ENCODE measurements at regions not wholly inside any gene's neighbourhood (a gene's known extent, or its start where the extent isn't known, plus 50 kb on each side); places are given as distances from the start of the nearest gene placed in this dataset.

- Histone ChIP-seq H3K4me1 (no peaks in the 10 kb centered on the region), H3K27ac (no peak overlapping the region), H3K4me3 (no peak overlapping the region), H3K9me3 (peaks cover 0 to 9% (median 5%) of the 10 kb centered on the region in 3 donors), H3K36me3 (no peaks in the 10 kb centered on the region), H3K27me3 (no peaks in the 10 kb centered on the region)
- DNase-seq = no peak
- TF ChIP-seq POLR2A (IDR thresholded peaks at IDR 0.05) = no peak
- TF ChIP-seq, protein P1, sequence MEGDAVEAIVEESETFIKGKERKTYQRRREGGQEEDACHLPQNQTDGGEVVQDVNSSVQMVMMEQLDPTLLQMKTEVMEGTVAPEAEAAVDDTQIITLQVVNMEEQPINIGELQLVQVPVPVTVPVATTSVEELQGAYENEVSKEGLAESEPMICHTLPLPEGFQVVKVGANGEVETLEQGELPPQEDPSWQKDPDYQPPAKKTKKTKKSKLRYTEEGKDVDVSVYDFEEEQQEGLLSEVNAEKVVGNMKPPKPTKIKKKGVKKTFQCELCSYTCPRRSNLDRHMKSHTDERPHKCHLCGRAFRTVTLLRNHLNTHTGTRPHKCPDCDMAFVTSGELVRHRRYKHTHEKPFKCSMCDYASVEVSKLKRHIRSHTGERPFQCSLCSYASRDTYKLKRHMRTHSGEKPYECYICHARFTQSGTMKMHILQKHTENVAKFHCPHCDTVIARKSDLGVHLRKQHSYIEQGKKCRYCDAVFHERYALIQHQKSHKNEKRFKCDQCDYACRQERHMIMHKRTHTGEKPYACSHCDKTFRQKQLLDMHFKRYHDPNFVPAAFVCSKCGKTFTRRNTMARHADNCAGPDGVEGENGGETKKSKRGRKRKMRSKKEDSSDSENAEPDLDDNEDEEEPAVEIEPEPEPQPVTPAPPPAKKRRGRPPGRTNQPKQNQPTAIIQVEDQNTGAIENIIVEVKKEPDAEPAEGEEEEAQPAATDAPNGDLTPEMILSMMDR (IDR thresholded peaks at IDR 0.05) = no peak
- intact Hi-C loops (cut with DNase I) = no loop called here
- 75 to 80% methylated on average over 3 of the region's 4 CpGs for WGBS, 2 donors
Measured at GRCh38 chr4:22637306-22637705, 55.4 kb upstream of the GBA3 start.

Small RNA genes lying in the stretch of these regions (small RNA-seq; reads per million reads assigned to genes)
- gene AC098583.1 = 0 reads per million in 4 donors
